Fibroblast of gingiva (primary cell): ENCODE measurements at regions not wholly inside any gene's neighbourhood (a gene's known extent, or its start where the extent isn't known, plus 50 kb on each side); places are given as distances from the start of the nearest gene placed in this dataset.
A peak's percentile ranks its signal among the peaks of the same experiment; 100 is the strongest.

Experiments used
- DNase-seq: peaks from one replicate; pipeline ENCODE4 v3.0.0-alpha.2; 2011; ENCODE audit warnings: low read depth

DNA sequence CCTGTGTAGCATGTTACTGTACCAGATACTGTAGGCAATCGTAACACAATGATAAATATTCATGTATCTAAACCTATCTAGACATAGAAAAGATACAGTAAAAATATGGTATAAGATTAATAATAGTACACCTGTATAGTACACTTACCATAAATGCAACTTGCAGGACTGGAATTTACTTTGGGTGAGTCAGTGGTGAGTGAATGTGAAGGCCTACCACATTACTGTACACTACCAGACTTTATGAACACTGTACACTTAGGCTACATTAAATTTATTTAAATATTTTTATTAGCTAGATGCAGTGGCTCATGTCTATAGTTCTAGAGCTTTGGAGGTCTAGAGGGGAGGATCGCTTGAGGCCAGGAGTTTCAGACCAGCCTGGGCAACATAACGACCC is 186.6 kb upstream of the ROPN1 start:
- DNase-seq: no peak

DNA sequence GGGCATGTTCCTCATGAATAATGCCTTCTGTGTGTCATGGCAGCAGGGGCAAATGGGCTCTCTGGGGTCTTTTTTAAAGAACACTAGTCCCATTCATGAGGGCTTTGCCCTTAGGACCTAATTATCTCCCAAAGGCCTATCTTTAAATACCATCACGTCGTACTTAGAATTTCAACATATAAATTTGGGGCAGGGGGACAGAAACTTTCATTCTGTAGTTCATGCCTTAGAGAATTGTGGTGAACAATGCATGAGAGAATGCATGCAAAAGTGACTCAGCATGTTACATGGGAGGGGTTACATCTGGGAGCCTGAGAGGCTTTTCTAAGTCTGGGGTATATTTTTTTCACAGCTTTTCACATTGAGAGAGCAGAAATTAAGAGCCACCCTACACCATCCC is 208.5 kb upstream of the ROPN1 start:
- DNase-seq: no peak

DNA sequence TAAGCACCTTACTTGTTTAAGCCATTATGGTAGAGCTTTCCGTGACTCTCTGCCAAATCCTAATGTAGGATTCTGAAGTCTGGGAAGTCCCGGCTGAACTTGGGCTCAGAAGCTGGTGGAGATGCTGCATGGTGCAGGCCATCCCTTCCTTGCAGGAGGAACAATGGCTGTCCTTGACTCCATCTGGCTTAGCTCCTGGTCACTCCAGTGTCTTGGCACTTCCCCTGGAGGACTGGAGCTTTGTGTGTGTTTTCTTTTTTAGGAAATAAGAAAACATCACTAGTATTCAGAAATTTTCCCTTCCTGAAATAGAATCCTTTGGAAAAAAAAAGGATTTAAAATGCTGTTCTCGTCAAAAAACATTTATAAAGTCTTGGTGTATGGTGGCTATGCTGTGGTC is 209.3 kb upstream of the ROPN1 start:
- no peak for DNase-seq

DNA sequence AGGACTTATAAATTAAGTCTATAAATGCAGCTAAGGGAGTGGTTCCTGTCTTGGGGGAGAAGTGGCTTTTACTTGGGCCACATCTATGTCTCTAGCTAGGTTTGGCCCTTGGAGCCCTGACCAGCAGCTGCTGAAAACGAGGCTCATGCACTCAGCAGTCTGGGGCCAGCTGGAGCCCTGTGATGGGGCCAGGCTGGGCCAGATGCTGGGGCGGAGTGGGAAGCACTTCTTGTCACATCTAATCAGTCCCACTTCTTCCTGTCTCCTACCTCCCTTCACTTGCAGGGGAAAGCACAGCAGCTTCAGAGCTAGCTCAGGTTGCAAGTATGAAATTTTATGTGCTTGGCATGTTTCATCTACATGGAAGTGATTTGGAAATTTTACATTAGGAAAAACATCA is 209.9 kb upstream of the ROPN1 start:
- DNase-seq: no peak

DNA sequence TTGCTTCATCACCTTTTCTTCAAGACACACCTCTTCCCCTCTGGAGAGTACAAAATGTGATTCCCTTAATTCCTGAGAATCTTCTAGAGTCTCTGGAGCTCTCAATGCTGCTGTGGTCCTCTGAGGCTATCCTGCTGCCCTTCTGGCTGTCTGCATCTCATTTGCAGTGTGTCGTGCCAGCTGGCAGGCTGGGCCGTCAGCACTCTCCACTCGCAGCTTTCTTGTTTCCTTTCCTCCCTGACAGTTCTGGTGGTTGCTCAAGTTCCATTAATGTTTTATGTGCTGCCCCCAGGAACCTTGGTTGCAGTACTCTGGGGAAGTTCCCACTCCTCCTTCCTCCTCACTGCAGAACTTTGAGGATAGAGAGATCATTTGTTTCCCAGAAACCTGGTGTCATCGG is 210.8 kb upstream of the ROPN1 start:
- no peak for DNase-seq

DNA sequence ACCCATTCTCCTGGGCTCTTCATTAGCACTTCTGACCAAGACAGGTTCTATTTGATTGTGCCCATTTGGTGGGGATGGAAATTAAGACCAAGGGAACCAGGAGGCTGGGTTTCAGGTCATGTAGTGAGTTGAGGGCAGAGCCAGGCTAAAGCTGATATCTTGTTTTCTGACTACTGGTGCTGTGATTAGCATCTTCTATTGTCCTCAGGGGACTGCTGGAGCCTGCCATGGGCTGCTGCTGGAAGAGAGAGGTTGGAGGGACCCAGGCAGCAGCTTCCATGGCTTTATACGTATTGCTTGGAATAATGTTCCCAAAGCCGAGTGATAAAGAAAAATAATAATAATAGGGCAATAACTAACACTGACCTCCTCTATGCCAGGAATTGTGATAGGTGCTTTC is 211.4 kb upstream of the ROPN1 start:
- DNase-seq: no peak

DNA sequence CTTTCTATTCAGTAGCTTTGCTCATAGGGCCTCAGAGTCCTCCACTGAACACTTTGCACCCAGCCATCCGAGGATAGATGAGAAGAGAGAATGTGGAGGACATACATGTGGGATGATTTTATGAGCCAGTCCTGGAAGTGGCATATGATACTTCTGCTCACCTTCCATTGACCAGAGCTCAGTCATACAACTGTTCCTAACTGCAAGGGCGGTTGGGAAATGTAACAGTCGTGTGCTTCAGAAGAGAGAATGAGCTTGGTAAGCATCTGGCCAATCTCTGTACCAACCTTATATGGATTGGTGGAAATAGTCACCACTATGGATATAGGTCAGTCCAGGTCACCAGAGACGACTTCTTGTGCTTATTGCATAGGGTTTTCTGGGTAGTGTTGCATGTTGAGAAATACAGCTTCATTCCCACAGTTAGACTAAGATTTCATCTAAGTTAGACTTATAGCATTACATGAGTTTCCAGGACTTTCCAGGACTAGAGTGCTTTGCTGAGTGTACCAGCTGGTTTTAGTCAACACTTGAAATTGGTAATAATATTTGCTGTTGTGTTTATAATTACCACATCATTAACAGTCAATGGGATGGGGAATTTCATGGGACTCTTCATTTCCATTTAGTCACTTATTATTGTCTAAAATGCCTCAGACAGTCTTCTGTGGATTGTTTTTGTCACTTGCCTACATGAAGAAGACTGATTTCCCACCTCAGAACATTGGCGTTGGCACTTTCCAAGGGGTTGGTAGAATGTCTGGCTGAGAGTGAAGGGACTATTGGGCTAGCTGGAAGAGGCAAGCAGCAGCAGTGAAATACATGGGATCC is 214.5 kb upstream of the ROPN1 start:
- DNase-seq: no peak

DNA sequence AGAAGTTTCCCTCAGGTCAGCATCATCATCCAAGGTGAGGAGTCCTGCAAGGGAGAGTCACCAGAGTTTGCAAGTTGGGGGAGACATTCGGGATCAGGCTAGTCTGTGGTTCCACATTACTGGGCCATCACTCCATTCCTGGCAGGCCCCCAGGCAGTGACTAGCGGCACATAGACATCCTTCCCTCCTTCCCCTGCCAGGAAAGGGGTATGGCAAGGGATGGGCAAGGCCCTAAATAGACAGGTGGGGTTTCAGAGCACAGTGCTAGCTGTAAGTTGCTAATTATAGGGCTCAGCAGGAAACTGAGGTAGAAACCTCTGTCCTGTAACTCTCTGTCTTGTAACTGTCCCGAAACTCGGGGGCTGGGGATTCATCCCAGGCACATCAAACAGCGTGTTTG is 215.2 kb upstream of the ROPN1 start:
- no peak for DNase-seq

DNA sequence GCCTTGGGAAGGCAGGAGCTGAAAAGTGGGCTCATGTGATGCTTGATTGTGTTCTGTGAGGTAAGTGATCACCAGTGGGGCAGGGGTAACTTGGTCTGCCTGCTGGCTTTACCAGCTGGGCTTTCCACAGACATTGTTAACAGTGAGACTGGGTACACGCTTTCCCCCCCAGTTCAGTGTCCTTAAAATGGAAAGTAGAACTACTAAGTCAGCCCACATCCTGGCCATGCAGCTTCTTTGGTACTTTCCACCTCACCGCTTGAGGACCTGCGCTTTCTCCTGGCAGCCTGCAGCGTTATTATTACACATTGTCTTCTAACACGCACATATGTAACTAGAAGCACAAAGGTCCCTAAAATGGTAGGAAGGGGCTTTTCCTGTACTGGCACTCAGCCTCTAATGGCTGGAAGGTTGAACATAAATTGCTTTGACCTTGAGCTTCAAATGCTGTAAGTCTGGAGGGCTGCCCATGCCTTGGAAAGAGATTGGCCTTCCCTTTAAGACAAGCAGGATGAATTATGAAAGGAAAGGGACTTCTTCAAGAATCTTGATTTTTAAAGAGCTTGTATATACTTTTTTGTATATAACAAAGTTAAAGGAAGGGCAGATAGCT is 216.1 kb upstream of the ROPN1 start:
- DNase-seq: no peak

DNA sequence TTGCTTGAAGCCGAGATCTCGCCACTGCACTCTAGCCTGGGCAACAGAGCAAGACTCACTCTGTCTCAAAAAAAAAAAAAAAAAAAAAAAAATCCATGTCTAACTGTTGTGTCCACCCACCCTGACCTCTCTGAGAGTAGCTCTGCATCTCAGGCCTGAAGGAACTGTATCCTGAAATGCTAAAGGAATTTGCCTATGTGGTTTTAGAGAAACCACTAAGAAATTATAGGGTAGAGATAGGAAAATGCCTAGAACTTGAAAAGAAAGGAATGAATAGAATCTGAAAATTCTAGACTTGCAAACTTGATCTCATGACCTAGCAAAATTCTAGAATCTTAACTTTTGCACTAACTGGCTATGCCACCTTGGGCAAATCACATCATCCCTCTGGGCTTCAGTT is 217.5 kb upstream of the ROPN1 start:
- no peak for DNase-seq

DNA sequence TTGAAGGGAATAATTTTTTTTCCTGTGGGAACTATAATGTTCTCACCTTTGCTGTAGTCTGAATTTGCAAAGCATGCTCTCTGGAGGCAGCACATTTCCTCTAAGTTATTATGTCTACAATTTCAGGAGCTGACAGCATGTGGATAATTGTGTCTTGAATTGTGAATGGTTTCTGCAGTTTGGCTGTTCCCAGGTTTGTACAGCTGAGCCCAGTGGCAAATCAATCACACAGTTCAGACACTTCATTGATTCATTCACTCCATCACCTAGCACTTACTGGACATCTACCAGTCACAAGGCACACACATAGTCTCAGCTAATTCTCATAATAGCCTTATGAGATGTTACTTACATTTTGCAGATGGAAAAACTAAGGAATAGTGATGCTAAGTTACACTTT is 219.0 kb upstream of the ROPN1 start:
- no peak for DNase-seq

DNA sequence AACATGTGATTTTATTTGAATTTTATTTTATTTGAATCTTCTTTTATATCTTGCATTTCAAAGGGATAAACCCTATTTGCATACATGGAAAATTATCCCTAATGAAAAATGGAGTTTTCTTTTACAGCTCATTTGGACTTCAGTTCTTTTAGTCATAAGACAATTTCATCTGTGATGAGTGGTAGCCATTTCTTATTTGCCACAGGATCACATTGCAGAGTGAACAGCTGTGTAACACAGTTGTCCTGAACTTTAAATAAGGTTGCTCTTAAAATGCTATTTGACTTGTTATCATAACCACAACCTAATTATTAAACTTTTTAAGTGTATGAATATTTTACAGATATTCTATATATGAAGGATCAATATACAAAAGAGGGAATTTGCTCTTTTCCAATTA is 221.7 kb upstream of the ROPN1 start:
- DNase-seq: no peak

DNA sequence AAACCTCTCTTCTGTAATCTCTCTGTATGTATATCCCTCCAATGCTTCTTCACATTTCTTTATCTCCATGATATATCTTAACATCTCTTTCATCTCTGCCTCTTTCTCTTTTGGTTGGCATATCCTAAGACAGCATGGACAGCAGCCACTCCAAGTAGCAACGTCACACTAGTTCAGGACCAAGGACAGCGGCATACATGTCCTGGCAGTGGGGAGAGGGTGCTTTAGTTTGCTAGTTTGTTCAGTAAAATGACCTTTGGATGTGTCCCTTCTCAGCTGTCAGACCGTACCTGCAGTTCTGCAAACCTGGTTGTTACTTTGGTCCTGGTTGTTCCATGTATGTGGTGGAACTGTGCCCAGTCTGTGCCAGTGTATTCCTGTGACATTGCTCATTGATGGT is 225.6 kb upstream of the ROPN1 start:
- DNase-seq: peak; percentile 51

DNA sequence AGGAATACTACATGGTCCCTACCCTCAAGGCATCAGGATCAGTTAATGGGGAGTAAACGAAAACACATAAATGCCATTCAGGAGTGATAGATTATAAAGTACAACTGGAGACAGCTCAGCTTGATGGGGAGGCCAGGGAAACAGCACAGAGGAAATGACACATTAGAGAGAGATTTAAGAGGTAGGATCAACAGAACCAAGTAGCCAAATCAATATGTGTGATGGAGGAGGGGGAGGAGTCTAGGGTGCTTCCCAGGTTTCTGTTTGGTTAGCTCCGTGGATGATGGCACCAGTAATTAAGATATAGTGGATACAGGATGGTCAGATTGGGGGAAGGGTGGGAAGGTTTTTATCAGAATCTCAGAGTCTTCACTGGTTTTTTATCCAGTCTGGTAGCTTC is 229.5 kb upstream of the ROPN1 start:
- DNase-seq: no peak

DNA sequence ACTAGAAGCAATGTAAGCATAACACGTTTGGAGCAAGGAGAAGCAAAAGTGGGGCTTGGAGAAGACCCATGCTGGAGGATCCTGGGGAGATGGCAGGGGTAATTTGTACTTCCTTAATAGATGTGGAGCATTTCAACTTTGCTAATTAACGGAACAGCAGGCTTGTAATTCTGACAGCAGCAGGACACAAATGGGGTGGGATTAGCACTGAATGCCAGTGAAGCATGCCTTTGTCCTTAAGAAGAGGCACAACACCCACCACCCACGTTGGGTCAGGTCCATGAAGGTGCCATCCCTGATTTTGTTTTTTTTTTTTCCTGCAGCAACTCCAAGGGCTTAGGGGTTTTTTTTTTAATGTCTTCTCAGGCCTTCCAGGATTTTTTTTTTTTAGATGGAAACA is 231.9 kb upstream of the ROPN1 start:
- DNase-seq: no peak

DNA sequence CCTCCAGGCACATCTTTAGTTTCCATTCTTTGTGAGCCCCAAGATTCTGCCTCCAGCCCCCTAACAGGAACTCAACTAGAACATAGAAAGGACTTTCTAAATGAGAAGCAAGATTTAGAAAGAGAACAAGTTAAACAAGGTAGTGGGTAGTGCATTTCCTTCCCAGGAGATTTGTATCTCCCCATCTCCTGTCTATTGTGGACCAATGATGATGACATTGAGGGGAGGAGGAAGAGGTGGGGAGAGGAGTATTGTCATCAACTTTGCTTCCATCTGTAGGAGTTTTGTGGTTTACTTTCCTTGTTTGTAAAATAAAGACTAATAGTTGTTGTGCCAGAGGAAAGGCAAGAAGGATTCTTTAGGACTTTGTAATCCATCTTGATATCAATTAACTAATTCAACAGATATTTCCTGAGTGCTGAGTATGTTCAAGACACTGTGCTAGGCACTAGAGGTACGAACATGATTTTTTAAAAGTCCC is 235.3 kb upstream of the ROPN1 start:
- DNase-seq: no peak

DNA sequence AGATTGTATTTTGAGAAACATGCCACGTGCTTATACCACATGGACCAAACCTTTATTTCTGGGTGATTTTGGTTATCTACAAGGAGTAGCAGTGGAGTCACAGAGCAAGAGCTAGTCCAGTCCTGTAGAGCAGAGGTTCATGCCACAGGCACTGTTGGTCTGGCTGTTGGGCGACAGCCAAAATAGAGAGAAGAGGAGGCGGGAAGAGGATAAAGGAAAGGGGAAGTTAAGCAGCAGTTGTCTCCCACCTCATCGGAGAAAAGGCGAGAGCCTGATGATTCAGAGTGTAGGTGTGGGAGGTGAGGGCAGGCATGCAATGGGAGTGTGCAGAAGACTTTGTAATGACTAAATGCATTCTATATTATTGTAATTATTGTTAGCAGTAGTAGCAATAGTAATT is 237.5 kb upstream of the ROPN1 start:
- DNase-seq: no peak

DNA sequence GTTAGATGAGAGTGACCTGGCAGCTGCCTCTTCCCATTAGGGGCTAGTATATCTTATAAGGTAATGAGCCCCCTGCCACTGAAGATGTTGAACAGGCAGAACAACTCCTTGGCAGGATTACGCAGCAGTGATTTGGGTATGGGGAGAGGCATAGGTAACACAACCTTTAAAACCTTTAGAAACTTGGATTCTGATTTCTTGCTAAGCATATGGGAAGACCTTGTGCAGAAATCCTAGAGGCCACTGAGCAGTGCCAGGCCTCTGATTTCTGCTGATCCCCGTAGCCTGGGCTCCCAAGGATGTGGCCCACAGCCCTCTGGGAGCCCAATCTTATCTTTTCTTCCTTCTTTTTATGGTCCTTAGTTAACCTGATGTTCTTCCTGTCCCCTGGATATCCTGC is 237.9 kb upstream of the ROPN1 start:
- DNase-seq: no peak

DNA sequence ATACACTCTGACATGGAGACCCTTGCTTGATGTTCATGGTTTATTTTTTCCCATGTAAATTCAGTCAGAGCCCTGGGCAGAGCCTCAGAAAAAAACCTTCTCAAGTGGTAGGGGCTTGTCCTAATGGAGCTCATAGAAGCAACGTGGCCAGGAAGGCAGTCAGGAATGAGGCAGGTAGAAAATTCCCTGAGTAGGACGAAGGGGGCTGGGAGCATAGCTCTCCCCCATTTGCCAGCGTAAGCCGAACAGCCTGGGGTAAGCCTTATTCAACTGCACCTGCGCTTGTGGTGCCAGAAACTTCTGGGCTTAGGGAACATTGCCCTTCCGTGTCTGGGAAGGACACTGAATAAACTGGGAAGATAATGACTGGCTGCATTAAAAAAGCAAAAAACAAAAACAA is 238.5 kb upstream of the ROPN1 start:
- DNase-seq: no peak

DNA sequence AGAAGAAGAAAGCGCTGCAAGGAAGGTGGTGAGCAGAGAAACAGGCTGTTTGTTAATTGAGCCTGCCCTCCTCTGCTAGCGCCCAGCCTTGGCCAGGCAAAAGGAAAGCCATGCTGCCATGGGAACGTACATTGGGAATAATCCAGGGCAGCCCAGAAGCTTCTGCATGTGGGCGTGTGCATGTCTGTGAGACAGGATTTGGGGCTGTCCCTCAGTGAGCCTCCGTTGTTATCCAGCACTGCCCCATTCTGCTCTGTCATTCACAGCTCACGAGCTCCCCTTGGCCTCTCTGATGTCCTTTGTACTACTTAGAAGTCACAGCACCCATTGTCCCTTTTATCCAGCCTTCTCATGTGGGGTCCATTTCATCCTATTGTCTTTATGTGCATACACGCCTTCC is 239.1 kb upstream of the ROPN1 start:
- DNase-seq: no peak

DNA sequence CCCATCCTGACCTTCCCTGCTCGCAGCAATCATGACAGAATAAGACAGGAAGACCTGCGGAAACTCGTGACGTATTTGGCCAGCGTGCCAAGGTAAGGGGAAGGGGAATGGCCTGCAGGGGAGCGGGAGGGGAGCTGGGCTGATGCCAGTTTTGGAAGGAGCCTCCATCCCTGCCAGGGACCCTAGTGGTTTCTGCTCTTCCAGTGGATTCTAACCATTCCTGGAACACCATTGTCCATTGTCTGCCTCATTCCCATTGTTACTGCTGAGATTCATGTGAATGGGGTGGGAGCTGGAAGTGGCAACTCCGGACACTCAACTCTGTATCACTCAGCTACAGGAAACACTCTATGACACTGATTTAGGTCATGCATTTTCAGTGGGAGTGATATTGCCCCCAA is 242.9 kb upstream of the ROPN1 start:
- DNase-seq: no peak

DNA sequence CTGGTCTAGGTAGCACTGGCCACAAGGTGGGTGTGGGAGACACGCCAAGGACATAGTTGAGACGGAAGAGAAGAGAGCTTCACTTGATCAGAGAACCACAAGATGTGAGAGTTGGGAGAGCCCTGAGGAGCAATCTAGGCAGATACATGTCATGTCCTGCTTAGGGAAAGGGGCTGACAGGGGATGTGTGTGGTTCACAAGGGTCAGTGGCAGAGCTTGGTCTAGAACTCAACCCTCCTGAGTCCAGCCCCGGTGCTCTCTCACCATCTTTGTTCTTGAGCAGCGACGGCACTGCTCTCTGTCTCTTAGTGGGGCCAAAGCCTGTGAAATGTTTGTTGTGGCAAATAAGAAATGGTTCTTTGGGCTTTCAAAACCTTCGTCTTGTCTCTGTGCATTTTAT is 243.5 kb upstream of the ROPN1 start:
- no peak for DNase-seq

DNA sequence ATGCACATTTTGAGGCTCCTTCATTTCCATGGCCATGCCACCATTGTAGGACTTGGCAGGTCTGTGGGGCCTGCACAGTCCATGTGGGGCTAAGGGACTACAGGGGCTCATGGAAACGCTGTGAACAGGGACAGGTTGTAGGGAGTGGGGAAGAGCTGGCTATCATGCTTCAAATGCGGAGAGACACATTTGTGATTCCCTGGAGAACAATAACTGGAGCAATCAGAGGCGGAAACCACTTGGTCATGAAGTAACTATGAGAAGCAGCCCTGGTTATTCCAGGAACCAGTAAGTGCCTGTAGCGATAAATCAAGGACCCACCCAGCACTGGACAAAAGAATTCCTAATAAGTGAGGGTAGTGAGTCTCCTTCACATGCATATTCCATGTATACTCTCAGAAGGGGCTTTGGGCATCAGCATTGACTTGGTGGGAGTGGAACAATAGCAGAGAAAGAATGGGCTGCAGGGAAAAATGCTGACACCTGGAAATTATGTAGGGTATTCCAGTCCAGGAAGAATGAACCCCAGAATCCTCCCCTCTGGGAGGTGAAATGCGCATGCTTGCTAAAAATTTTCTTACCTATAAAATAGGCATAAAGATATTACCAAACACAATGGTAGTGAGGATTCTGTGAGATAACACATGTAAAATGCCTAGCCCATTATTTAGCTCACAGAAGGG is 251.4 kb upstream of the ROPN1 start:
- no peak for DNase-seq
